Parathyroid adenoma (tissue), 2 donors: ENCODE measurements at regions not wholly inside any gene's neighbourhood (a gene's known extent, or its start where the extent isn't known, plus 50 kb on each side); places are given as distances from the start of the nearest gene placed in this dataset.

Source experiments
- H2AFZ ChIP-seq: fragments of 300-600 bp; sonication (generic); one replicate; pipeline ENCODE4 v1.7.0; 2017; ENCODE audit warnings: antibody characterized with exemption, mild to moderate bottlenecking
- H3K27ac ChIP-seq: fragments of 300-600 bp; sonication (generic); one replicate; pipeline ENCODE4 v1.7.0; 2017
- H3K27me3 ChIP-seq: fragments of 300-600 bp; sonication (generic); one replicate; pipeline ENCODE4 v1.7.0; 2017; ENCODE audit warnings: low read length; ENCODE audit not compliant: control insufficient read depth, insufficient read depth
- H3K36me3 ChIP-seq: fragments of 300-600 bp; sonication (generic); one replicate; pipeline ENCODE4 v1.7.0; 2017; ENCODE audit warnings: low read length; ENCODE audit not compliant: control insufficient read depth, insufficient read depth
- H3K4me1 ChIP-seq: fragments of 300-600 bp; sonication (generic); one replicate; pipeline ENCODE4 v1.7.0; 2017; ENCODE audit warnings: control low read depth
- H3K4me2 ChIP-seq: fragments of 300-600 bp; sonication (generic); one replicate; pipeline ENCODE4 v1.7.0; 2017; ENCODE audit warnings: low read length
- H3K4me3 ChIP-seq: fragments of 300-600 bp; sonication (generic); one replicate; pipeline ENCODE4 v1.7.0; 2017; ENCODE audit warnings: low read depth, low read length
- H3K79me2 ChIP-seq: fragments of 300-600 bp; sonication (generic); one replicate; pipeline ENCODE4 v1.7.0; 2017; ENCODE audit warnings: control low read depth
- H3K9ac ChIP-seq: fragments of 300-600 bp; sonication (generic); one replicate; pipeline ENCODE4 v1.7.0; 2017; ENCODE audit warnings: mild to moderate bottlenecking
- H3K9me3 ChIP-seq: fragments of 300-600 bp; sonication (generic); one replicate; pipeline ENCODE4 v1.7.0; 2017; ENCODE audit warnings: low read length; ENCODE audit not compliant: control insufficient read depth
- TF ChIP-seq, protein P1 (sequence below): fragments of 300-600 bp; sonication (generic); IDR thresholded peaks from one replicate; pipeline ENCODE4 v1.7.0; 2017; ENCODE audit warnings: antibody characterized with exemption, mild to moderate bottlenecking
- donor health status: primary hyperparathyroidism.

DNA sequence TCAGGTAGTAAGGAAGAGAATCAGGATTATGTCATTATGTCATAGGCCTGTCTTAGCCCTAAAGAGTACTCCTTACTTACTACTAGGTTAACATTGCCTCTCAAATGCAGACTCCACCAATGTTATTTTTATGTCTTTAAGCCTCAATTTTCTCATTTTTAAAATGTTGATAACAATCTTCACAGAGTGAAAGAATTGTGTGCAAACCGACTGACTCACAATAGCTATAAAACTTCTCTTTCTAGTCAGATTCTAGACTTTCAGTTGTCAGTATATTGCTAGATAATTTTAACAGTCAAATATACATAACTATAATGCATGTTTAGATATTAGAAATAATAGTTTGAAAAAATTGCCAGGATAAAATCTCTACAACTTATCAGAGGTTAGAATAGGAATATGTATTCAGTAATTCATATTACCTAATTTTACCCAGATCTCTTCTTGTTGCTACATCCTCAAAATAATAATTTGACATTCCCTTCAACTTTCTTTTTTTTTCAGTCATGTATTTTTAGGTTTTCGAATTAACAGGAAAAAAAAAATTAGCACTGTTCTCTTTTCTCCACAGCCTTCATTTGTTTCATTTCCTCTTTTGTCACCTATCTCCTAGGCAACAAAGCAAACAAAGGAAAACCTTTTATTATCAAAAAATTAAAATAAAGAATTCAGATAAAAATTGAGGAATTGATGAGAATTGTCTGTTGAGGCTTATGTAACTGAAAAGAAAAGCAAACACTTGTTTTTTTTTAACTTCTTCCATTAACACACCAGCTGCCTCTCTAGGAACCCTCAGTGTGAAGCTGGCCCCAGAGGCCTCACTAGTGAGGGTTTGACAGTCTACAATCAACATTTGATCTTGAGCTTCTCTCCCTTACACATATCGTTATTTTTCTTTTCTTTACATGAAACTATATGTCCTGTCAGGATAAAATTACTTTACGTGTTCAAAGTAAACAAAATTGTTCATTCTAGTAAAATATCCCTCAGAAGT, 279.0 kb downstream of the CALCRL start:
- Histone ChIP-seq H3K4me1 (peaks cover 4% of the 10 kb centered on the region), H3K36me3 (peaks cover 2% of the 10 kb centered on the region), H3K4me2 (no peak overlapping the region), H3K79me2 (no peaks in the 10 kb centered on the region), H3K9me3 (no peaks in the 10 kb centered on the region), H2AFZ (no peak overlapping the region), H3K4me3 (no peak overlapping the region), H3K27ac (no peak overlapping the region), H3K9ac (no peak overlapping the region), H3K27me3 (no peaks in the 10 kb centered on the region)
- TF ChIP-seq, protein P1, sequence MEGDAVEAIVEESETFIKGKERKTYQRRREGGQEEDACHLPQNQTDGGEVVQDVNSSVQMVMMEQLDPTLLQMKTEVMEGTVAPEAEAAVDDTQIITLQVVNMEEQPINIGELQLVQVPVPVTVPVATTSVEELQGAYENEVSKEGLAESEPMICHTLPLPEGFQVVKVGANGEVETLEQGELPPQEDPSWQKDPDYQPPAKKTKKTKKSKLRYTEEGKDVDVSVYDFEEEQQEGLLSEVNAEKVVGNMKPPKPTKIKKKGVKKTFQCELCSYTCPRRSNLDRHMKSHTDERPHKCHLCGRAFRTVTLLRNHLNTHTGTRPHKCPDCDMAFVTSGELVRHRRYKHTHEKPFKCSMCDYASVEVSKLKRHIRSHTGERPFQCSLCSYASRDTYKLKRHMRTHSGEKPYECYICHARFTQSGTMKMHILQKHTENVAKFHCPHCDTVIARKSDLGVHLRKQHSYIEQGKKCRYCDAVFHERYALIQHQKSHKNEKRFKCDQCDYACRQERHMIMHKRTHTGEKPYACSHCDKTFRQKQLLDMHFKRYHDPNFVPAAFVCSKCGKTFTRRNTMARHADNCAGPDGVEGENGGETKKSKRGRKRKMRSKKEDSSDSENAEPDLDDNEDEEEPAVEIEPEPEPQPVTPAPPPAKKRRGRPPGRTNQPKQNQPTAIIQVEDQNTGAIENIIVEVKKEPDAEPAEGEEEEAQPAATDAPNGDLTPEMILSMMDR: no peak

GRCh38 chr2:187167491-187167890, 280.6 kb downstream of the CALCRL start:
- Histone ChIP-seq H2AFZ (no peak overlapping the region), H3K9me3 (no peaks in the 10 kb centered on the region), H3K4me1 (peaks cover 4% of the 10 kb centered on the region), H3K27me3 (no peaks in the 10 kb centered on the region), H3K4me2 (no peak overlapping the region), H3K27ac (no peak overlapping the region), H3K9ac (no peak overlapping the region), H3K79me2 (no peaks in the 10 kb centered on the region), H3K36me3 (peaks cover 2% of the 10 kb centered on the region), H3K4me3 (no peak overlapping the region)
- TF ChIP-seq, protein P1: no peak

GRCh38 chr2:187165936-187166610, 282.0 kb downstream of the CALCRL start:
- no peak overlapping the region for H3K27ac ChIP-seq
- peaks cover 4% of the 10 kb centered on the region for H3K4me1 ChIP-seq
- H3K27me3 ChIP-seq: no peaks in the 10 kb centered on the region
- H3K79me2 ChIP-seq: no peaks in the 10 kb centered on the region
- H2AFZ ChIP-seq: peak overlapping the region; percentile 30
- TF ChIP-seq, protein P1: no peak
- no peak overlapping the region for H3K9ac ChIP-seq
- H3K9me3 ChIP-seq: no peaks in the 10 kb centered on the region
- H3K4me2 ChIP-seq: no peak overlapping the region
- no peak overlapping the region for H3K4me3 ChIP-seq
- peaks cover 2% of the 10 kb centered on the region for H3K36me3 ChIP-seq

GRCh38 chr2:187158452-187158851, 289.6 kb downstream of the CALCRL start:
- no peak overlapping the region for H3K4me2 ChIP-seq
- H3K79me2 ChIP-seq: no peaks in the 10 kb centered on the region
- no peaks in the 10 kb centered on the region for H3K27me3 ChIP-seq
- no peaks in the 10 kb centered on the region for H3K9me3 ChIP-seq
- H3K36me3 ChIP-seq: no peaks in the 10 kb centered on the region
- H2AFZ ChIP-seq: peak overlapping the region; percentile 71
- no peak overlapping the region for H3K4me3 ChIP-seq
- peaks cover 3% of the 10 kb centered on the region for H3K4me1 ChIP-seq
- H3K27ac ChIP-seq: peak overlapping the region; percentile 26
- TF ChIP-seq, protein P1: no peak
- no peak overlapping the region for H3K9ac ChIP-seq
